ENCODE measurements at regions not wholly inside any gene's neighbourhood (a gene's known extent, or its start where the extent isn't known, plus 50 kb on each side); places are given as distances from the start of the nearest gene placed in this dataset.

GRCh38 chr13:47610687-47611086 lies 390.4 kb downstream of the SUCLA2 start:
- DNase-seq, result no peak

DNA sequence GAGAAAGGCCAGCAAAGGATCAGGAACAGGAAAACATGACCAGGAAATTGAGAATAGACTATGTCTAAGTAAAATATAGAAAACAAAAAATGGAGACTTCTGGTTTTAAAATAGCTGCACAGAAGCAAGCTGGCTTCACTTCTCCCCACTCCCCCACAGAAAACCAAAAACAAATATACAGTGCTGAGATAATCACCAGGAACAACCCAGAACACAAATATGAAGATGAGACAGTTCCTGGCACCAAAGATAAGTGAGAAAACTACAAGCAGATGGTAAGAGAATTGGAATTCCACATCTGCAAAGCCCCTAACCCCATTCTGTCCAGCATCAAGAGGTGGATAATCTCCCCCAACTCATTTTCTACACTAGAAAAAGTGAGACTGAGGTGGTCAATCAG lies 397.7 kb downstream of the SUCLA2 start:
- no peak for DNase-seq

- DNase-seq, result no peak
Observed at GRCh38 chr13:47598340-47598911, 402.6 kb downstream of the SUCLA2 start.

DNA sequence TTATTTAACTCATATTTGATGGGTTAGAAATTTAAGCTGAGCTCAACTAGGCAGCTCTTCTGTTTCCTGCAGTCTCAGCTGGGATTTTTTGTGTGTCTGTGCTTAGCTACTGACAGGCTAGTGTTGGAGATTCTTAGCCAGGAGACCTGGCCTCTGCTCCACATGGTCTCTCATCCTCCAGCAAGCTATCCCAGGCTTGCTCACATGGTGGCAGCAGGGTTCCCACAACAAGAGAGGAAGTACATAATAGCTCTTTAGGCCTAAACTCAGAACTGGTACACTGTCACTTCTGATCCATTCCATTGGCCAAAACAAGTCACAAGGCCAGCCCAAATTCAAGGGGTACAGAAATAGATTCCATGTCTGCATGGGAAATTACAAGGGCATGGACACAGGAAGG lies 406.2 kb downstream of the SUCLA2 start:
- DNase-seq, result no peak

DNA sequence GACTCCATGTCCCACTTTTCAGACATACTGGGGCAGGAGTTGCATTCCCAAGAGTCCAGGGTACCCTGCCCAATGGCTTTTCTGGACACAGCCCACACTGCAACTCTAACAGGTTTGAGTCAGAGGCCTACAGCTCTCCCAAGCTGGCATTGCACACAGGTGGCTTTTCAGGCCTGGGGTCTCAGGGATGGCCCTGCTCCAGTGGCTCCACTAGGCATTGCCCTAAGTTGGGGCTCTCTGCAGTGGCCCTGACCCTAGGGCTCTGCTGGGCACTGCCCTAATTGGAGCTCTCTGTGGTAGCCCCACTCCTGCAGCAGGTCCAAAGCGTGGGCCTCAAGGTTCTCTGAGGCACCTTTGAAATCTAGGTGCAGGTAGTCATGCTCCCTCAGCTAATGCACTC lies 408.8 kb downstream of the SUCLA2 start:
- DNase-seq, result no peak

GRCh38 chr13:47588676-47589075 lies 412.4 kb downstream of the SUCLA2 start:
- no peak for DNase-seq

DNA sequence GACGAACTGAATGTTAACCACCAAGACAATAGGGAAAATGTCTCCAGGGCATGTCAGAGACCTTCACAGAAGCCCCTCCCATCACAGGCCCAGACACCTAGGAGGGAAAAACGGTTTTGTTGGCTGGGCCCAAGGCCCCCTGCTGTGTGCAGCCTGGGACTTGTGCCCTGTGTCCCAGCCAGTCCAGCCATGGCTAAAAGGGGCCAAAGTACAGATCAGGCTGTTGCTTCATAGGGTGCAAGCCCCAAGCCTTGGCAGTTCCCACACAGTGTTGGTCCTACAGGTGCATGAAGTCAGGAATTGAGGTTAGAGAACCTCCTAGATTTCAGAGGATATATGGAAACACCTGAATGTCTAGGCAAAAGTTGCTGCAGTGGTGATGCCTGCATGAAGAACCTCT lies 428.7 kb downstream of the SUCLA2 start:
- no peak for DNase-seq

DNA sequence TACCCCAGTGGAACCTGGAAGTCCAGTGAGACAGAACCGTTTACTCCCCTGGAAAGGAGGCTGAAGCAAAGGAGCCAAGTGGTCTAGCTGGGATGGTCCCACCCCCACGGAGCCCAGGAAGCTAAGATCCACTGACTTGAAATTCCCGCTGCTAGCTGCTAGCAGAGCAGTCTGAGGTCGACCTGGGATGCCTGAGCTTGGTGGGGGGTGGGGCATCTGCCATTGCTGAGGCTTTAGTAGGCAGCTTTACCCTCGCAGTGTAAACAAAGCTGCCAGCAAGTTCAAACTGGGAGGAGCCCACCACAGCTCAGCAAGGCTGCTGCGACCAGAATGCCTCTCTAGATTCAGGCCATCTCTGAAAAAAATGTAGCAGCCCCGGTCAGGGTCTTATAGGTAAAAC lies 437.0 kb downstream of the SUCLA2 start:
- no peak for DNase-seq

GRCh38 chr13:47556703-47557102 lies 444.4 kb downstream of the SUCLA2 start:
- DNase-seq, result no peak

DNA sequence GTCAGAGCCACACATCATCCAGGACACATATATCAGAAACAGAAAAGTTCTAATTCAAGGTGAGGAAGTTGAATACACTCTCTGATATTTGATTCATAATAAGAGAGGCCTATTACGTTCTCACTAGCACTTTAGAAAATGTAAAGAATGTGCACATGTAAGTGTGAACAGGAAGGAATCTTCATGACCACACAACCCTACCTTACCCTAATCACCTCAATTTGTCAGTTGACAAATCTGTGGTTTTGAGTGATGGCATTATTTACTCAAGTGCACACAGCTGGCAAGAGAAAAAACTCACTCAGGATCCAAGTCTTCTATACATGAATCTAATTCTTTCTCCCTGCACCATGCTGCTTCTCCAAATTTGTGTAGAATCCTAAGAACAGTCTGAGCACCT lies 445.8 kb downstream of the SUCLA2 start:
- DNase-seq, result no peak

GRCh38 chr13:47553329-47553977 lies 447.6 kb downstream of the SUCLA2 start:
- DNase-seq, result no peak

DNA sequence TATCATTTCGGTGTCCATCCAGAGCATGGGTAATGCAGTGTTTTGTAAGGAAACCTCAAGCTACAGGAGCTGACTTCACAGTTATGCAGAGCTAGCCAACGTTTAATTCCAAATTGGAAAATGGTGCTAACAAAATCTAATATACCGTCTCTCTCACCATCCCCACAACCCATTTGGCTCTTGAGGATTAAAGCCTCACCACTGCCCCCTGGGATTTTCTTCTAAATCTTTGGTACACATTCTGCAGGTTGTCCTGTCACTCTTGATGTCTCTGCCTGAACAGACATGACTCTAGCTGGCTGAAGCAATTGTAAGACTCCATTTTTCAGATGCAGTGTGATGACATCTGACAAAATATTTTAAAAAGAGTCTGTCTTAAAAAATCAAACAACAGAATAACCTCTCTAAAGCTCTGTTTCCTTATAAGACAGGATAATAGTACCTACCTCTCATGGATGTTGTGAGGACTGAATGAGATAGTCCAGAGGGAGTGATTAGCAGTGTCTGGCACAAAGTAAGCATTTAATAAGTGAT lies 451.8 kb downstream of the SUCLA2 start:
- no peak for DNase-seq

DNA sequence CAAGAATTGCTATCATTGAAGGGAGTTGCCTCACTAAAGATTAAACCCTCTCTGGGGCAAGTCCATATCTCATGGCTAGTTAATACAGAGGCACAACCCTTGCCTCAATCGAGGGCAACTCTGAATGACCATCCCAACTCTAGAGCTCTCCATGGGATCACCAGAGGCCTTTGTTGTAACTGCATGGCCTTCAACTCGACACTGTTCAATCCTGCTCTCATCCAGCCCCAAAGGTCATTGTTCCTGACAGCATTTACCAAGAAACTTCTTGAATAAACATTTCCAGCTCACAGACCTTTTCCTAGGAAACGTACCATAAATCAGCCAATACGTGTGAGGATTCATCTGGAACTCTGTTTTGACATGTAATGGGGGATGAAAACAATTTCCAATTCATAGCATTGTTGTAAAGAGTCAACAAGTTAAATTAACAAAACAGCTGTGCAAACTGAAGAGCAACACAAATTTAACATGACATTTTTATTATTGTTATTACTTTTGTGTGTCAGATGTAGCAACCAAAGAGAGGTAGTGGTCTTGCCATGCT lies 452.7 kb downstream of the SUCLA2 start:
- no peak for DNase-seq

GRCh38 chr13:47546391-47547225 lies 454.5 kb downstream of the SUCLA2 start:
- no peak for DNase-seq

GRCh38 chr13:47545201-47546024 lies 455.7 kb downstream of the SUCLA2 start:
- DNase-seq, result no peak

GRCh38 chr13:47539317-47539716 lies 461.8 kb downstream of the SUCLA2 start:
- no peak for DNase-seq

DNA sequence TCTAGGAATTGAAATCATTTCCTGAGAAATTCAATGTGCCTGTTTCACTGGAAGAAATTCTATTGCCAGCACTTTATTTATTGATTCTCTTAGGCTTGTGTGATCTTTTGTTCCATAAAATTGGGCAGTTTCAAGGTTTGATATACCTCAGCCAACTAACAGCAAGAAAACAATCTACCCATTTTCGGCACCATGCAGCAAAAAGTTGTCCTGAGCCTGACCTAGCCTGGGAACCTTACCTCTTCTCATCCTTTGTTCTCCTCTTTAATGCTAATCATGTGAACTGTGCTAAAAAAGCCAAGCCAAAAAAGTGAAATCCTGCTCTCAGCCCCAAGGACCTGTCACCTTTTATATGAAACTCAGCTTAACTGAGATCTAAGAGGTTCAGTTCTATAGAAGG lies 477.3 kb downstream of the SUCLA2 start:
- DNase-seq, result no peak

DNA sequence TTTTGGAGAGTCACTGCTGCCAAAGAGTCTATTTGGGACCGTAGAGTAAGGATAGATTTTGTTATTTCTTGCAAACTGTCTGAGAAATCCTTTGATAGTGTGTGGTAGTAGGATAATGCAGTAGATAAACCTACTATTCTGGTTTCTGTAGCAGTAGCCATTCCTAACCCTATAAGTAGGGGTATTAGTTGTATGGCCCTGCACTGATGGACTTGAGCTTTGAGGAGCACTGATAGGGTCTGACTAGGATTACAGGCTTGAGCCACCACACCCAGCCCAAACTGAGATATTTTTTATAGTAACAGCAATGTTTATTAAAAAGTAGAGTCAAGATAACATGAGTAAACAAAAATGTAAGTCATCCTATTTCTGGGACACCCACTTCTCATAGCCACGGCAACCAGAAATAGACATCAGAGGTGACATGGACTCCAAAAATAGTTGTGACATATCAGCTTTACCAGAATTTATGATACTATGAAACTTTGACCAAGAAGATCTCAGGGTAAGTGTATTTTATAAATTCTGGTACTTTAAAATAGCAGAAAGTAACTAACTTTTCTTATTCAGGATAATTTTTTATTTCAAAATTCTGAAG lies 479.1 kb downstream of the SUCLA2 start:
- no peak for DNase-seq

GRCh38 chr13:47519626-47520025 lies 481.4 kb downstream of the SUCLA2 start:
- no peak for DNase-seq

- no peak for DNase-seq
Observed at GRCh38 chr13:47518530-47518929, 482.5 kb downstream of the SUCLA2 start.

- no peak for DNase-seq
Observed at GRCh38 chr13:47511647-47512046, 489.4 kb downstream of the SUCLA2 start.

DNA sequence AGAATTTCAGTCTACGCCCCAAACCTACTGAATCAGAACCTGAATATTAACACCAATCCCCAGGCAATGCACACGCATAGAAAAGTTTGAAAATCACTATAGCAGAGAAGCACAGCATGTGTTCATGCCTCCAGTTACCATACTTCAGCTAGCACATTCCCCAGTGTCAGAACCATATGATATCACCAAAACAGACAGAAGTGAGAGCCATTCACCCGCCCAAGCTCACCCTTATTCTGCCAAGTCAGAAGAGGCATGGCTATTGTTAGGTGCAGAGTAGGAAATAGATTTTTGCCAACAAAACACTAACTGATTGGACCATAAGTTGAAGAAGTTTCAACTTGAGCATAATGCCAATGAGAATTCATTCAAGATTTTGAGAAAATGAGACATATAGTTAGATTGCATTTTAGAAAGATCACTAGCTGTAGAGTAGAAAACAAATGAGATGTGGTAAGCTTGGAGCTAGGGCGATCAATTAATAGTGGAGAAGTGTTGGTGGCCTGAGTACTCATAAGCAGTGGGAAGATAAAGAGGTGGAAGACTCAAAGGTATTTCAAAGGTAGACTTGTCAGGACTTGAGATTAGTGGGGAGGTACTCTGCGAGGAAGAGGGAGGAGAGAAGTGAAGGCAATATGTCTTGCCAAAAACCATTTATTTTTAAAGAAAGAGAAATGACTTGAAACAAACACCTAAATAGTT lies 492.4 kb downstream of the SUCLA2 start:
- no peak for DNase-seq
